NT2/D1 (cell line): ENCODE measurements at regions not wholly inside any gene's neighbourhood (a gene's known extent, or its start where the extent isn't known, plus 50 kb on each side); places are given as distances from the start of the nearest gene placed in this dataset.
"Not testable (repeated sequence)": the region's sequence is repeated elsewhere in the genome, so short reads cannot be mapped to it uniquely, and the experiment has no call there.

Experiments used
- DNase-seq: peaks from one replicate; pipeline ENCODE4 v3.0.0-alpha.2; 2011; ENCODE audit warnings: low read depth, low spot score
- H3K27me3 ChIP-seq: 2 replicates; pipeline ENCODE4 v1.6.0; 2011; ENCODE audit warnings: mild to moderate bottlenecking; ENCODE audit not compliant: insufficient read length, insufficient read depth
- H3K36me3 ChIP-seq: 2 replicates; pipeline ENCODE4 v1.6.1; 2011; ENCODE audit warnings: mild to moderate bottlenecking, low read length, mixed read lengths; ENCODE audit not compliant: insufficient read depth, insufficient read length
- H3K4me1 ChIP-seq: 2 replicates; pipeline ENCODE4 v1.5.1; 2011; ENCODE audit not compliant: insufficient read depth, insufficient read length
- H3K4me3 ChIP-seq: 2 replicates; pipeline ENCODE4 v1.5.1; 2011; ENCODE audit warnings: low read depth; ENCODE audit not compliant: insufficient read length
- H3K9ac ChIP-seq: 2 replicates; pipeline ENCODE4 v1.6.0; 2011; ENCODE audit warnings: low read depth; ENCODE audit not compliant: insufficient read length
- H3K9me3 ChIP-seq: 2 replicates; pipeline ENCODE4 v1.5.1; 2011; ENCODE audit warnings: mild to moderate bottlenecking, low read length; ENCODE audit not compliant: insufficient read depth
- SUZ12 ChIP-seq: IDR thresholded peaks from 2 replicates; pipeline ENCODE4 v1.6.1; 2011; ENCODE audit not compliant: insufficient read length, insufficient read depth; ENCODE audit errors: extremely low read depth
- YY1 ChIP-seq: IDR thresholded peaks from 2 replicates; pipeline ENCODE4 v1.6.1; 2011; ENCODE audit not compliant: insufficient read length, insufficient read depth
- ZNF274 ChIP-seq: IDR thresholded peaks from 2 replicates; pipeline ENCODE4 v1.6.1; 2011; ENCODE audit warnings: mild to moderate bottlenecking, low read depth, low read length

- H3K4me1 ChIP-seq: no peaks in the 10 kb centered on the region
- no peak for DNase-seq
- no peaks in the 10 kb centered on the region for H3K36me3 ChIP-seq
- H3K9me3 ChIP-seq: no peaks in the 10 kb centered on the region
- H3K27me3 ChIP-seq: no peaks in the 10 kb centered on the region
- H3K4me3 ChIP-seq: no peak overlapping the region
- TF ChIP-seq ZNF274: no peak
- TF ChIP-seq SUZ12: no peak
- no peak overlapping the region for H3K9ac ChIP-seq
These were observed 161.2 kb downstream of the TTC8 start for GRCh38 chr14:88985654-88986053.

- H3K4me3 ChIP-seq: no peak overlapping the region
- no peaks in the 10 kb centered on the region for H3K9me3 ChIP-seq
- no peaks in the 10 kb centered on the region for H3K36me3 ChIP-seq
- no peaks in the 10 kb centered on the region for H3K27me3 ChIP-seq
- TF ChIP-seq ZNF274 (no peak), YY1 (no peak), SUZ12 (no peak)
- no peak overlapping the region for H3K9ac ChIP-seq
- DNase-seq: no peak
- no peaks in the 10 kb centered on the region for H3K4me1 ChIP-seq
These were observed 161.8 kb downstream of the TTC8 start for GRCh38 chr14:88986146-88986841.

GRCh38 chr14:88986908-88987307 is 162.5 kb downstream of the TTC8 start:
- H3K36me3 ChIP-seq, H3K9me3 ChIP-seq, DNase-seq, H3K4me1 ChIP-seq, H3K4me3 ChIP-seq, H3K9ac ChIP-seq, H3K27me3 ChIP-seq: not testable (repeated sequence)

DNA sequence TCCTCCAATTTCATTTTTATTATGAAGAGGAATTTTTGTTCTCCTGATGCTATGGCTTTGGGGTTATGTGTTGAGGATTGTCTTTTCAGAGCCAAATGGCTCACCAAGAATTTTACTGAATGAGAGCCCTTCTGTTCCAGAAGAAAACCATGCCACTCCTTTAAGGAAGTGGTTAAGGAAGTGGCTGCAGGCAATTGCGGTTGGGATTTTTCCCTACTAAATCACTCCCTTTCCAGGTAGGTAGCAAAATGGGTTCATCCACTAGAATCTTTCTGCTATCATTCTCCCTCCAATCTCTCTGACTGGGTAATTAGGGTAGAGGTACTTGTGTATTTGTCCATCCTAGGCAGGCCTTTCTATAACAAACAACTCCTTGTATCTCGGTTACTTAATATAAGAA is 163.1 kb downstream of the TTC8 start:
- no peaks in the 10 kb centered on the region for H3K36me3 ChIP-seq

GRCh38 chr14:88989911-88990310 is 165.5 kb downstream of the TTC8 start:
- no peaks in the 10 kb centered on the region for H3K9me3 ChIP-seq

More for the DNA sequence above, 163.1 kb downstream of the TTC8 start:
- Histone ChIP-seq H3K9me3 (no peaks in the 10 kb centered on the region), H3K9ac (no peak overlapping the region), H3K4me1 (no peaks in the 10 kb centered on the region), H3K27me3 (no peaks in the 10 kb centered on the region), H3K4me3 (no peak overlapping the region)
- no peak for DNase-seq
- TF ChIP-seq SUZ12 (no peak), YY1 (no peak), ZNF274 (no peak)

GRCh38 chr14:88990856-88991255 is 166.4 kb downstream of the TTC8 start:
- Histone ChIP-seq H3K4me3 (no peak overlapping the region), H3K36me3 (no peaks in the 10 kb centered on the region)
- TF ChIP-seq SUZ12: no peak
- TF ChIP-seq YY1: no peak
- TF ChIP-seq ZNF274: no peak

More at GRCh38 chr14:88989911-88990310, 165.5 kb downstream of the TTC8 start:
- DNase-seq: no peak
- H3K9ac ChIP-seq: no peak overlapping the region
- H3K4me3 ChIP-seq: no peak overlapping the region
- H3K4me1 ChIP-seq: no peaks in the 10 kb centered on the region
- no peaks in the 10 kb centered on the region for H3K27me3 ChIP-seq
- no peaks in the 10 kb centered on the region for H3K36me3 ChIP-seq
- TF ChIP-seq SUZ12 (no peak), ZNF274 (no peak), YY1 (no peak)

DNA sequence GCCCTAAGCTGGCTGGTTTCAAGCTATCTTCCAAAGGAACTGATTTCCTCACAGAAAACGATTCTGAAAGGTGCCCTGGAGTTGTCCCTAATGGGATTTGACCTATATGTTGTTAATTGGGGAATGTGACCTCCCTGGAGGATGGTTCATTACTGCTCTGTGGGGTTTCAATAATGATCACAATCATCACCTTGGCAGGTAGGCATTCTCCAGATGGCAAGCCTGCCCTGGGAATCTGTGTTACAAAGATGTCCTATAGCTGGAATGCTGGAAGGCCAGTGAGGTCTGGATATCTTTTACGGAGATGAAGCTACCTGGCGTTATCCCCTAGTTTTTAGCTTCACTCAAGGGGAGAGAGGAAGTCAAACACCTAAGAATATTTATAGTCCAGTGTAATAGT is 167.6 kb downstream of the TTC8 start:
- H3K4me3 ChIP-seq: no peak overlapping the region
- H3K4me1 ChIP-seq: no peaks in the 10 kb centered on the region
- H3K9me3 ChIP-seq: no peaks in the 10 kb centered on the region
- TF ChIP-seq ZNF274: no peak
- no peak for TF ChIP-seq SUZ12
- no peak for TF ChIP-seq YY1
- DNase-seq: no peak
- H3K27me3 ChIP-seq: no peaks in the 10 kb centered on the region
- no peaks in the 10 kb centered on the region for H3K36me3 ChIP-seq
- H3K9ac ChIP-seq: no peak overlapping the region

More at GRCh38 chr14:88990856-88991255, 166.4 kb downstream of the TTC8 start:
- no peaks in the 10 kb centered on the region for H3K27me3 ChIP-seq
- no peak overlapping the region for H3K9ac ChIP-seq
- no peaks in the 10 kb centered on the region for H3K9me3 ChIP-seq
- DNase-seq: no peak
- no peaks in the 10 kb centered on the region for H3K4me1 ChIP-seq

DNA sequence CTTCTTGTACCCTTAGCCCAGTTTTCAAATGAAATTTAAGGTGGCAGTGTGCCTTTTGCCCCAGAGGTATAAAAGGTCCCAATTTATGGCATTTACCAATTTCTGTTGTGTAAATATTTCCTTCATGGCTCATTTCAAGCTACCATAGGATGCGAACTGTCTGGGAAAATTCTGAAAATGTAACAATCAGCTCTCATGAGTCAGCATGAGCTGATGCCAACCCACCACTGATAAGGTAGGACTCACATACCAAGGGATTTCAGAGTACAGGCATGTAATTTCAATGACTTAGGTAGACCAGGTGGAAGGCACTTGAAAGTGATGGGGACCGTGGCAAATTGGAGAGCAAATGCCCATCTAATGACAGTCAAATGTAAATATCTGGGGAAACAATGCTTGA is 169.5 kb downstream of the TTC8 start:
- H3K4me3 ChIP-seq: no peak overlapping the region
- no peaks in the 10 kb centered on the region for H3K9me3 ChIP-seq
- TF ChIP-seq ZNF274 (no peak), SUZ12 (no peak), YY1 (no peak)
- H3K9ac ChIP-seq: no peak overlapping the region
- no peaks in the 10 kb centered on the region for H3K36me3 ChIP-seq
- H3K27me3 ChIP-seq: no peaks in the 10 kb centered on the region
- DNase-seq: no peak
- H3K4me1 ChIP-seq: no peaks in the 10 kb centered on the region
